SH-SY5Y (cell line): ENCODE measurements at regions not wholly inside any gene's neighbourhood (a gene's known extent, or its start where the extent isn't known, plus 50 kb on each side); places are given as distances from the start of the nearest gene placed in this dataset.

Experiments
- GATA2 ChIP-seq: IDR thresholded peaks from 2 replicates; pipeline ENCODE4 v1.6.1; 2011; ENCODE audit warnings: mild to moderate bottlenecking, low read depth, low read length
- GATA3 ChIP-seq: IDR thresholded peaks from 2 replicates; pipeline ENCODE4 v1.6.1; 2011; ENCODE audit warnings: low read depth, mild to moderate bottlenecking, low read length, moderate library complexity

DNA sequence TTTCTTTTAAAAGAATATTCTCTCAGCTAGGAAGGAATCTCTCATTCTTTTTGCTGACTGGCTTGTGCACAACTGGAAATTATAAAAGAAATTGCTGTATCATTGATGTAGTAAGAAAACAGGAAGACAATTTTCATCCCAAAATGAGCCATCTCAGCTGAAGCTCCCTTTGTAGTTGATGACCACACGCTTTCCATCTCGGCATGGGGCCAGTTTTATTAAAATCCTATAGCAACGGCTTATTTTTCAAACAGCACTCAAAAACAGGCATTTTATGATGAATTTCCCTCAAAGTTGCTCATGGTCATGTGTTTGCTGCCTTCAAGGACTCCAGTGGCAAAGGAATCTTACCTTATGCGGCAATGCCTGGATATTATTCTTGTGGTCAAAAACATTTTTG lies 62.4 kb upstream of the GLIS3 start:
- TF ChIP-seq GATA2 (no peak), GATA3 (no peak)
